CD14-positive monocyte (primary cell): ENCODE measurements at regions not wholly inside any gene's neighbourhood (a gene's known extent, or its start where the extent isn't known, plus 50 kb on each side); places are given as distances from the start of the nearest gene placed in this dataset.

Experiments
- DNase-seq, 3 donors: peaks; one replicate each; pipeline ENCODE4 v3.0.0-alpha.2; 2011 to 2022
- H2AFZ ChIP-seq: 2 replicates; pipeline ENCODE4 v1.6.0; 2012; ENCODE audit warnings: mild to moderate bottlenecking, low read depth, low read length, inconsistent platforms; ENCODE audit not compliant: insufficient read depth, poor library complexity, severe bottlenecking
- H3K27ac ChIP-seq, 2 donors: 1 replicate in 1 of 2; 2 replicates in 1 of 2; pipeline ENCODE4 v1.5.1; 2012 to 2013; ENCODE audit warnings: low read length in 2 of 2, control low read depth in 1 of 2, inconsistent platforms in 1 of 2, low read depth in 1 of 2, mild to moderate bottlenecking in 1 of 2
- H3K27me3 ChIP-seq, 2 donors: one replicate each; pipeline versions ENCODE4 v1.6.0 to v1.6.1; 2011 to 2013; ENCODE audit warnings: low read length in 2 of 2; ENCODE audit not compliant: control insufficient read depth in 2 of 2, insufficient read depth in 2 of 2
- H3K36me3 ChIP-seq, 2 donors: replicated peaks in 1 of 2; 1 replicate in 1 of 2; 2 replicates in 1 of 2; pipeline versions ENCODE4 v1.5.1 to v1.6.1; 2012 to 2013; ENCODE audit warnings: low read length in 2 of 2, control low read depth in 1 of 2, inconsistent platforms in 1 of 2, mild to moderate bottlenecking in 1 of 2; ENCODE audit not compliant: insufficient read depth in 2 of 2, control insufficient read depth in 1 of 2
- H3K4me1 ChIP-seq, 2 donors: 1 replicate in 1 of 2; 2 replicates in 1 of 2; pipeline versions ENCODE4 v1.5.1 to v1.6.1; 2012 to 2013; ENCODE audit warnings: low read length in 2 of 2, control low read depth in 1 of 2, inconsistent platforms in 1 of 2, mild to moderate bottlenecking in 1 of 2, moderate library complexity in 1 of 2; ENCODE audit not compliant: insufficient read depth in 2 of 2, control insufficient read depth in 1 of 2
- H3K4me2 ChIP-seq: replicated peaks from 2 replicates; pipeline ENCODE3; 2012; ENCODE audit warnings: low read length, moderate library complexity, mild to moderate bottlenecking; ENCODE audit not compliant: poor library complexity, severe bottlenecking; ENCODE audit errors: extremely low read depth
- H3K4me3 ChIP-seq, 3 experiments: fragments of 200-600 bp in 1 of 3; sonication (generic) in 1 of 3; replicated peaks in 1 of 3; 1 replicate in 2 of 3; 2 replicates in 1 of 3; pipeline ENCODE4 v1.5.1; 2011 to 2013; ENCODE audit warnings: low read length in 3 of 3, mild to moderate bottlenecking in 3 of 3, control low read depth in 2 of 3, low read depth in 2 of 3, inconsistent platforms in 1 of 3, moderate library complexity in 1 of 3
- H3K79me2 ChIP-seq: 2 replicates; pipeline ENCODE4 v1.6.0; 2012; ENCODE audit warnings: mild to moderate bottlenecking, control low read depth, inconsistent platforms, low read length, moderate library complexity; ENCODE audit not compliant: insufficient read depth
- H3K9ac ChIP-seq: 2 replicates; pipeline ENCODE4 v1.6.0; 2017; ENCODE audit warnings: low read length, mild to moderate bottlenecking; ENCODE audit not compliant: insufficient read depth, poor library complexity, severe bottlenecking
- H3K9me3 ChIP-seq, 2 donors: replicated peaks in 1 of 2; 1 replicate in 1 of 2; 2 replicates in 1 of 2; pipeline versions ENCODE4 v1.5.1 to v1.6.1; 2012 to 2013; ENCODE audit warnings: low read length in 2 of 2, control low read depth in 1 of 2; ENCODE audit not compliant: control insufficient read depth in 1 of 2, insufficient read depth in 1 of 2
- H4K20me1 ChIP-seq: 2 replicates; pipeline ENCODE4 v1.6.0; 2012; ENCODE audit warnings: mild to moderate bottlenecking, low read length, control low read depth, moderate library complexity; ENCODE audit not compliant: insufficient read depth
- H3K27ac Mint-ChIP-seq, 7 donors: one replicate each; pipeline ENCODE4 v1.8.0; 2020; ENCODE audit warnings: mild to moderate bottlenecking in 7 of 7, mixed read lengths in 7 of 7, moderate library complexity in 6 of 7, inconsistent platforms in 2 of 7
- H3K27me3 Mint-ChIP-seq, 3 donors: one replicate each; pipeline ENCODE4 v1.8.0; 2021 to 2022; ENCODE audit warnings: low read depth in 3 of 3, mild to moderate bottlenecking in 3 of 3, mixed read lengths in 3 of 3, moderate library complexity in 3 of 3, inconsistent platforms in 1 of 3
- H3K36me3 Mint-ChIP-seq, 2 donors: one replicate each; pipeline ENCODE4 v1.8.0; 2020; ENCODE audit warnings: mixed read lengths in 2 of 2, inconsistent platforms in 1 of 2, mild to moderate bottlenecking in 1 of 2
- H3K4me1 Mint-ChIP-seq: one replicate; pipeline ENCODE4 v1.8.0; 2020; ENCODE audit warnings: mild to moderate bottlenecking, mixed read lengths
- H3K4me3 Mint-ChIP-seq, 2 donors: one replicate each; pipeline ENCODE4 v1.8.0; 2020; ENCODE audit warnings: mild to moderate bottlenecking in 2 of 2, mixed read lengths in 2 of 2, moderate library complexity in 1 of 2
- H3K9me3 Mint-ChIP-seq, 7 donors: one replicate each; pipeline ENCODE4 v1.8.0; 2020 to 2022; ENCODE audit warnings: mixed read lengths in 7 of 7, mild to moderate bottlenecking in 6 of 7, moderate library complexity in 6 of 7, inconsistent platforms in 2 of 7
- CTCF ChIP-seq: fragments of 200-600 bp; IDR thresholded peaks from one replicate; pipeline ENCODE4 v1.8.0; 2022; ENCODE audit warnings: antibody characterized with exemption, mild to moderate bottlenecking
- WGBS: methylation state at CpG from one replicate; pipeline ENCODE4 v1.1.5; 2013; ENCODE audit warnings: missing lambda C conversion rate; ENCODE audit not compliant: insufficient coverage; 5-methylcytosine and 5-hydroxymethylcytosine counted together
- intact Hi-C, 2 donors: fragments of 100-400 bp; cut with micrococcal nuclease; formaldehyde crosslinking; loops; one replicate each; pipeline versions ENCODE4 v1.15.0 to v1.15.1; 2023

- Histone ChIP-seq H3K36me3 (no peaks in the 10 kb centered on the region), H3K27me3 (no peaks in the 10 kb centered on the region), H3K4me3 (peak overlapping the region in 1 of 3 experiments; percentile 29), H3K79me2 (no peaks in the 10 kb centered on the region), H3K27ac (peak overlapping the region; percentile 99 to 100), H2AFZ (peak overlapping the region; percentile 73), H3K4me2 (peak overlapping the region; percentile 70), H3K9ac (peak overlapping the region; percentile 80), H3K9me3 (peaks cover 0 to 4% of the 10 kb centered on the region in 2 donors), H4K20me1 (no peaks in the 10 kb centered on the region), H3K4me1 (peaks cover 50 to 58% of the 10 kb centered on the region in 2 donors)
- intact Hi-C loops: loop anchor here in 1 of 2 donors (5.0 to 10.0 kb wide), 2 partner anchors 188 to 189 kb away; no protein-coding TSS in a partner anchor
- Mint-ChIP-seq H3K4me3 (peak overlapping the region; percentile 46 to 89), H3K4me1 (peaks cover 56% of the 10 kb centered on the region), H3K9me3 (peaks cover 2 to 6% (median 4%) of the 10 kb centered on the region in 7 donors), H3K27ac (peak overlapping the region; percentile 99 to 100 (median 100)), H3K36me3 (peaks cover 2 to 4% of the 10 kb centered on the region in 2 donors), H3K27me3 (peaks cover 0 to 3% (median 0%) of the 10 kb centered on the region in 3 donors)
- no peak for TF ChIP-seq CTCF
- DNase-seq: peak; percentile 47 to 56 (median 56)
Observed at GRCh38 chr15:58332676-58333400, 99.0 kb upstream of the LIPC start.

GRCh38 chr15:58334803-58335202 lies 97.0 kb upstream of the LIPC start:
- Mint-ChIP-seq H3K4me1 (peaks cover 43% of the 10 kb centered on the region), H3K9me3 (peaks cover 2 to 6% (median 4%) of the 10 kb centered on the region in 7 donors), H3K4me3 (no peak overlapping the region), H3K36me3 (peaks cover 2% of the 10 kb centered on the region in 2 donors), H3K27me3 (peaks cover 0 to 3% (median 0%) of the 10 kb centered on the region in 3 donors), H3K27ac (peak overlapping the region in 1 of 7 donors; percentile 43)
- Histone ChIP-seq H3K9me3 (peaks cover 0 to 4% of the 10 kb centered on the region in 2 donors), H4K20me1 (no peaks in the 10 kb centered on the region), H3K36me3 (no peaks in the 10 kb centered on the region), H3K4me2 (no peak overlapping the region), H3K79me2 (no peaks in the 10 kb centered on the region), H3K27ac (no peak overlapping the region), H3K9ac (no peak overlapping the region), H3K4me1 (peaks cover 42 to 44% of the 10 kb centered on the region in 2 donors), H3K27me3 (no peaks in the 10 kb centered on the region), H2AFZ (no peak overlapping the region), H3K4me3 (no peak overlapping the region)
- DNase-seq: no peak
- no peak for TF ChIP-seq CTCF
- intact Hi-C loops: loop anchor here (2.0 to 10.0 kb wide), 3 partner anchors 86 to 190 kb away; no protein-coding TSS in a partner anchor
- WGBS: 86% methylated on average over 1 of the region's 2 CpGs
